WERI-Rb-1 (cell line): ENCODE measurements at regions not wholly inside any gene's neighbourhood (a gene's known extent, or its start where the extent isn't known, plus 50 kb on each side); places are given as distances from the start of the nearest gene placed in this dataset.
A peak's percentile ranks its signal among the peaks of the same experiment; 100 is the strongest.
"Not testable (repeated sequence)": the region's sequence is repeated elsewhere in the genome, so short reads cannot be mapped to it uniquely, and the experiment has no call there.

ENCODE experiments used
- DNase-seq: peaks from one replicate; pipeline ENCODE4 v3.0.0-alpha.2; 2020
- H3K27ac ChIP-seq: fragments of 250-450 bp; sonication (Bioruptor Pico); 2 replicates; pipeline ENCODE4 v1.5.1; 2020; ENCODE audit warnings: mild to moderate bottlenecking, moderate library complexity
- H3K27me3 ChIP-seq: fragments of 250-450 bp; sonication (Bioruptor Pico); 2 replicates; pipeline ENCODE4 v1.5.1; 2021; ENCODE audit warnings: mild to moderate bottlenecking, low read depth, moderate library complexity; ENCODE audit not compliant: insufficient read depth, severe bottlenecking
- H3K36me3 ChIP-seq: fragments of 250-450 bp; sonication (Bioruptor Pico); 2 replicates; pipeline ENCODE4 v1.5.1; 2020; ENCODE audit warnings: mild to moderate bottlenecking, moderate library complexity
- H3K4me3 ChIP-seq: 2 replicates; pipeline ENCODE4 v1.5.1; 2011; ENCODE audit warnings: low read depth, mild to moderate bottlenecking, control low read depth, low read length
- H3K9me3 ChIP-seq: fragments of 250-450 bp; sonication (Bioruptor Pico); 2 replicates; pipeline ENCODE4 v1.5.1; 2021; ENCODE audit warnings: mild to moderate bottlenecking, moderate library complexity; ENCODE audit not compliant: severe bottlenecking
- TF ChIP-seq, protein P1 (sequence below): IDR thresholded peaks from 2 replicates; pipeline ENCODE4 v1.5.1; 2011; ENCODE audit warnings: low read depth, mild to moderate bottlenecking, control low read depth, inconsistent platforms, low read length

DNA sequence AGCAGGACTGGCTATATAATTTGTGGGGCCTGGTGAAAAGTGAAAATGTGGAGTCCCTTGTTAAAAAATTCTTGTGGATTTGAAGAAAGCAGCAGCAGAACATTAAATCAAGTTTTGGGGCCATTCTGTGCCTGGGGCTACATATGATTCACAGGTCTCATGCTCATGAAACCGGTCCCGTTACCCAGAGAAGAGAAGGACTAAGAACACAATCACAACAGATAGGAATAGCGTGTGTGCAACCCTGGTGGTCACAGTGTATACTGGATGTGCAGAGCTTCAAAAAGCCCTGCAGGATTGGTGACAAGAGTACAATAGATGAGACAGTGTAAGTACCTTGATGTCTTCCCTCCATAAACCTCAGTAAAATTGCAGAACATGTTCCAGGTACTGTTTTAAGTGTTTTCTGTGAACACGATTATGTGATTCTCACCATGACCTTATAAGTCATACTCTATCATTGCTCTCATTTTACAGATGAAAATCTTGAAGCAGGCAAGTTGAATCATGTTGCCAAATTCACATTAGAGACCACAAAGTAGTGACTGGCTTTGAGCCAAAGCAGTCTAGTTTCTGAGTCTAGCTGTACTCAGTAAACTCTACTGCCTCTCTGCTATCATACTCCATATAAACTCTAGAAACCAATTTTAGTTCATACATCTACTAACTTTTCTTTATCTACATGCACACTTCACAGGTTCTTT lies 636.5 kb downstream of the TAF11L14 start:
- DNase-seq, result no peak
- Histone ChIP-seq H3K36me3 (no peaks in the 10 kb centered on the region), H3K4me3 (no peak overlapping the region), H3K9me3 (no peaks in the 10 kb centered on the region), H3K27ac (no peak overlapping the region), H3K27me3 (no peaks in the 10 kb centered on the region)
- TF ChIP-seq, protein P1, sequence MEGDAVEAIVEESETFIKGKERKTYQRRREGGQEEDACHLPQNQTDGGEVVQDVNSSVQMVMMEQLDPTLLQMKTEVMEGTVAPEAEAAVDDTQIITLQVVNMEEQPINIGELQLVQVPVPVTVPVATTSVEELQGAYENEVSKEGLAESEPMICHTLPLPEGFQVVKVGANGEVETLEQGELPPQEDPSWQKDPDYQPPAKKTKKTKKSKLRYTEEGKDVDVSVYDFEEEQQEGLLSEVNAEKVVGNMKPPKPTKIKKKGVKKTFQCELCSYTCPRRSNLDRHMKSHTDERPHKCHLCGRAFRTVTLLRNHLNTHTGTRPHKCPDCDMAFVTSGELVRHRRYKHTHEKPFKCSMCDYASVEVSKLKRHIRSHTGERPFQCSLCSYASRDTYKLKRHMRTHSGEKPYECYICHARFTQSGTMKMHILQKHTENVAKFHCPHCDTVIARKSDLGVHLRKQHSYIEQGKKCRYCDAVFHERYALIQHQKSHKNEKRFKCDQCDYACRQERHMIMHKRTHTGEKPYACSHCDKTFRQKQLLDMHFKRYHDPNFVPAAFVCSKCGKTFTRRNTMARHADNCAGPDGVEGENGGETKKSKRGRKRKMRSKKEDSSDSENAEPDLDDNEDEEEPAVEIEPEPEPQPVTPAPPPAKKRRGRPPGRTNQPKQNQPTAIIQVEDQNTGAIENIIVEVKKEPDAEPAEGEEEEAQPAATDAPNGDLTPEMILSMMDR, result no peak

DNA sequence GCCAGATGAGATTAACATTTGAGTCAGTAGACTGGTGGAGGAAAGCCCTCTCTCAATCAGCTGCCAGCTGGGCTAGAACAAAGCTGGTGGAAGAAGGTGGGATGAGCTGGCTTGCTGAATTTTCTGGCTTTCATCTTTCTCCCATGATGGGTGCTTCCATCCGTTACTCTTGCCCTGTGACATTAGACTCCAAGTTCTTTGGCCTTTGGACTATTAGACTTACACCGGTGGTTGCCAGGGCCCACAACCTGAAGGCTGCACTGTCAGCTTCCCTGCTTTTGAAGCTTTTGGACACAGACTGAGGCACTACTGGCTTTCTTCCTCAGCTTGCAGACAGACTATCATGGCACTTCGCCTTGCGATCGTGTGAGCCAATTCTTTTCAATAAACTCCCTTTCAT lies 642.7 kb downstream of the TAF11L14 start:
- TF ChIP-seq, protein P1, result no peak
- DNase-seq, result peak; percentile 14
- Histone ChIP-seq H3K36me3 (no peaks in the 10 kb centered on the region), H3K27ac (no peak overlapping the region), H3K4me3 (no peak overlapping the region), H3K27me3 (no peaks in the 10 kb centered on the region), H3K9me3 (no peaks in the 10 kb centered on the region)

DNA sequence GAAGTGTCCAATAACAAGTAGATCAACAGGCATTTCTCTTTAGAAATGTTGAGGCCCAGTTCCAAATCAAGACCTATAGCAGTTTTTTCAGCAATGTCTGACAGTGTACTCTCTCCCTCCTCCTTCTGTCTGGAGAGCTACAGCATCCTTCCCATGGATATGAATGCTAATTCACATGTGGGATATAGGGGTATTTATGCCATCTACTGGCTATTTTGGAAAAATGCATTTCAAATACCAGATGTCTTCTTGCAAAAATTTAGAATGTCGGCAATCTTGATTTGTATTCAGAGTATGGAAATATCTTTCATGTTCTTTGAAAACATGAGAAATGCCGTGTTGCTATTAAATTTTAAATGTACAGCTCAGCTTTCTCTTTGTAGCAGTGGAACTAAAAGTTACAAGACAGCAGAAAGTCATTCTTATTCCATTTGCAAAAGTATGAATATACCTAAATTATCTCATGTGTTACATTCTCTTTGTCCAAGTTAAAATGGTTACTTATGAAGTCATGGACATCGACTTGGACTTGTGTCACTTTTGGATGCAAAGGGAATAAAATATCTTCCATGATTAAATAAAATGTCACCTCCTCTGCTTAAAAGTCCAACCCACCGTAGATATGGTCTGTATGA lies 647.8 kb downstream of the TAF11L14 start:
- DNase-seq, result no peak
- H3K36me3 ChIP-seq, result no peaks in the 10 kb centered on the region
- H3K4me3 ChIP-seq, result no peak overlapping the region
- H3K9me3 ChIP-seq, result no peaks in the 10 kb centered on the region
- no peaks in the 10 kb centered on the region for H3K27me3 ChIP-seq
- TF ChIP-seq, protein P1, result peak; percentile 40
- H3K27ac ChIP-seq, result no peak overlapping the region

DNA sequence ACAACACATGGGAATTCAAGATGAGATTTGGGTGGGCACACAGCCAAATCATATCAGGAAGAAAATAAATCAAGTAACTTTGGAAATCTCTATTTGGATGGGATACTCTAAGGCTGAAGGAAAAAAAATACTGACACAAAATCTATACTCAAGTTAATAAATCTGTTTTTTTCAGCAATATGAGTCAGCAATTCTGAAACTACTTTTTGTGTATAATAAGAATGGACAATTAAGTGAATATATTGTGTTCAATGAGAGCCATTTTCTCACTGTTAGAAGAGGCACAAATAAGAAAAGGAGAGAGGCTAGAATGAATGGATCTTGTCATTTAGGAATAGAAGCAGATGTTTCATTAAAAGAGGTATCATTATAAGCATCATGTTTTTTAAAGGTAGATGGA lies 651.0 kb downstream of the TAF11L14 start:
- no peak overlapping the region for H3K27ac ChIP-seq
- no peaks in the 10 kb centered on the region for H3K9me3 ChIP-seq
- H3K36me3 ChIP-seq, result no peaks in the 10 kb centered on the region
- DNase-seq, result no peak
- TF ChIP-seq, protein P1, result no peak
- no peak overlapping the region for H3K4me3 ChIP-seq
- no peaks in the 10 kb centered on the region for H3K27me3 ChIP-seq

DNA sequence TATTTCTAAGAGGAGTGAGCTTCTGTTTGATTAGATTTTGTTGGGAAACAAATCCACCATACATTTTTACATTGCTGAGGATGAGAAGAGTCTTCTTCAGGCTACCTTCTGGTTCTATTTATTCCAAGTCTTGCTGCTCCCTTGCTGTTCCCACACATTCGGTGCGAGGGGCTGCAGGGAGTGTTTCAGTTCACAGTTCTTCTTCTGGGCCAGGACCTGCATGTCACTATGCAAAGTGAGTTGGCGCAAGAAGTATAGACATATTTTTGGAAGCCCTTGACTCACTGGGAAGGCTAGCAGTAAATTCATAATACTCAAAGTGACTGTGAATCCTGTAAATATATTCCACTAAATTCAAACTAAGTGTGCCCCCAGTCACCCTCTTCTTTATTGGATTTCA lies 657.9 kb downstream of the TAF11L14 start:
- no peak for DNase-seq
- no peaks in the 10 kb centered on the region for H3K27me3 ChIP-seq
- no peak overlapping the region for H3K4me3 ChIP-seq
- H3K27ac ChIP-seq, result no peak overlapping the region
- no peaks in the 10 kb centered on the region for H3K36me3 ChIP-seq
- TF ChIP-seq, protein P1, result no peak
- H3K9me3 ChIP-seq, result no peaks in the 10 kb centered on the region

DNA sequence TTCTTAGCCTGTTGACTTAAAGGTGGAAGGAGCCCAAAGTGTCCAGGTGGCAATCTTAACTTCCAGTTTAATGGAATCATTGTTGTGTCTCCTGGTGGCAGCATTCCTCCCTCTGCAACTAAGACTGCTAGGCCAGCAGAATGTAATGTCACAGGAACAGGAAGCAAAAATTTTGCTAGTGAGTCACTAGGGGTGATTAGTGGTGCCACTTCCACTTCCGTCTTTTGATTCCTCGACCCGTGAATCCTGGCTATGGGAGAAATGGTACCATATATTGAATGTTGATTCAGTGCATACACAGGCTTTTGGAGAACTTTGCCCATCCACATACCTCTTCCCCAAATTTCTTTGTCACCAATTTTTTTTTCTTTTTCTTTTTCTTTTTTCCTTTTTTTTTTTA lies 661.4 kb downstream of the TAF11L14 start:
- not testable (repeated sequence) for H3K9me3 ChIP-seq, H3K36me3 ChIP-seq, H3K4me3 ChIP-seq, DNase-seq, H3K27ac ChIP-seq, H3K27me3 ChIP-seq
